ENCODE measurements at regions not wholly inside any gene's neighbourhood (a gene's known extent, or its start where the extent isn't known, plus 50 kb on each side); places are given as distances from the start of the nearest gene placed in this dataset.

DNA sequence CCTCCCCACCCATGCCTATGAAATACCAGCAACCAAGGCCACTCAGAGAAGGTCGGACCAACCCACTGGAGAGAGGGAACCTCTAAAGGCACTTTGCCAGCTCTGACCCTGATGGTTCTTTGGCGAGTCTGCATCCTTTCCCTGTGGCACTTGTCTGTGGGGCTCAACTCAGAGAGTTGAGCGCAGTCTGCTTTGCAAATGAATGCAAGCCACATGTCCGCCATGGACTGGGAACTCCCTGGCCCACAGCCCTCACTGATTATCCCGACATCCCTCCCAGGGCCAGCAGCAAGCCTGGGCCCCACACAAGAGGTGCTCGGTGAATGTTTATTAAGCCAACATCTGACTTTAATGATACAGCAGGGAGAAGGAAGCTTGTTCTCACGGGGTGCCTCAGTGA is 55.5 kb upstream of the HES1 start:
- no peak for TF ChIP-seq GABPA (IDR thresholded peaks at IDR 0.05 in 1 of 2, conservative IDR thresholded peaks at IDR 0.05 in 1 of 2)
- TF ChIP-seq, protein P1, sequence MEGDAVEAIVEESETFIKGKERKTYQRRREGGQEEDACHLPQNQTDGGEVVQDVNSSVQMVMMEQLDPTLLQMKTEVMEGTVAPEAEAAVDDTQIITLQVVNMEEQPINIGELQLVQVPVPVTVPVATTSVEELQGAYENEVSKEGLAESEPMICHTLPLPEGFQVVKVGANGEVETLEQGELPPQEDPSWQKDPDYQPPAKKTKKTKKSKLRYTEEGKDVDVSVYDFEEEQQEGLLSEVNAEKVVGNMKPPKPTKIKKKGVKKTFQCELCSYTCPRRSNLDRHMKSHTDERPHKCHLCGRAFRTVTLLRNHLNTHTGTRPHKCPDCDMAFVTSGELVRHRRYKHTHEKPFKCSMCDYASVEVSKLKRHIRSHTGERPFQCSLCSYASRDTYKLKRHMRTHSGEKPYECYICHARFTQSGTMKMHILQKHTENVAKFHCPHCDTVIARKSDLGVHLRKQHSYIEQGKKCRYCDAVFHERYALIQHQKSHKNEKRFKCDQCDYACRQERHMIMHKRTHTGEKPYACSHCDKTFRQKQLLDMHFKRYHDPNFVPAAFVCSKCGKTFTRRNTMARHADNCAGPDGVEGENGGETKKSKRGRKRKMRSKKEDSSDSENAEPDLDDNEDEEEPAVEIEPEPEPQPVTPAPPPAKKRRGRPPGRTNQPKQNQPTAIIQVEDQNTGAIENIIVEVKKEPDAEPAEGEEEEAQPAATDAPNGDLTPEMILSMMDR (IDR thresholded peaks at IDR 0.05; ENCODE audit: low read depth, low read length, missing input control): no peak
- no peak for TF ChIP-seq EGR1 (IDR thresholded peaks at IDR 0.05; ENCODE audit: low read depth in 2 of 2)
- TF ChIP-seq TAF1 (conservative IDR thresholded peaks at IDR 0.05): no peak
- no peak for TF ChIP-seq RXRA (IDR thresholded peaks at IDR 0.05)
- TF ChIP-seq RAD21 (IDR thresholded peaks at IDR 0.05): no peak
- TF ChIP-seq JUND (IDR thresholded peaks at IDR 0.05): no peak
- no peak for TF ChIP-seq YY1 (IDR thresholded peaks at IDR 0.05)
- TF ChIP-seq, protein P2, sequence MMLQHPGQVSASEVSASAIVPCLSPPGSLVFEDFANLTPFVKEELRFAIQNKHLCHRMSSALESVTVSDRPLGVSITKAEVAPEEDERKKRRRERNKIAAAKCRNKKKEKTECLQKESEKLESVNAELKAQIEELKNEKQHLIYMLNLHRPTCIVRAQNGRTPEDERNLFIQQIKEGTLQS (IDR thresholded peaks at IDR 0.05): no peak
- TF ChIP-seq SP1 (IDR thresholded peaks at IDR 0.05): no peak
- TF ChIP-seq, protein P3, sequence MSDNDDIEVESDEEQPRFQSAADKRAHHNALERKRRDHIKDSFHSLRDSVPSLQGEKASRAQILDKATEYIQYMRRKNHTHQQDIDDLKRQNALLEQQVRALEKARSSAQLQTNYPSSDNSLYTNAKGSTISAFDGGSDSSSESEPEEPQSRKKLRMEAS (IDR thresholded peaks at IDR 0.05): no peak
- TF ChIP-seq, protein P4, sequence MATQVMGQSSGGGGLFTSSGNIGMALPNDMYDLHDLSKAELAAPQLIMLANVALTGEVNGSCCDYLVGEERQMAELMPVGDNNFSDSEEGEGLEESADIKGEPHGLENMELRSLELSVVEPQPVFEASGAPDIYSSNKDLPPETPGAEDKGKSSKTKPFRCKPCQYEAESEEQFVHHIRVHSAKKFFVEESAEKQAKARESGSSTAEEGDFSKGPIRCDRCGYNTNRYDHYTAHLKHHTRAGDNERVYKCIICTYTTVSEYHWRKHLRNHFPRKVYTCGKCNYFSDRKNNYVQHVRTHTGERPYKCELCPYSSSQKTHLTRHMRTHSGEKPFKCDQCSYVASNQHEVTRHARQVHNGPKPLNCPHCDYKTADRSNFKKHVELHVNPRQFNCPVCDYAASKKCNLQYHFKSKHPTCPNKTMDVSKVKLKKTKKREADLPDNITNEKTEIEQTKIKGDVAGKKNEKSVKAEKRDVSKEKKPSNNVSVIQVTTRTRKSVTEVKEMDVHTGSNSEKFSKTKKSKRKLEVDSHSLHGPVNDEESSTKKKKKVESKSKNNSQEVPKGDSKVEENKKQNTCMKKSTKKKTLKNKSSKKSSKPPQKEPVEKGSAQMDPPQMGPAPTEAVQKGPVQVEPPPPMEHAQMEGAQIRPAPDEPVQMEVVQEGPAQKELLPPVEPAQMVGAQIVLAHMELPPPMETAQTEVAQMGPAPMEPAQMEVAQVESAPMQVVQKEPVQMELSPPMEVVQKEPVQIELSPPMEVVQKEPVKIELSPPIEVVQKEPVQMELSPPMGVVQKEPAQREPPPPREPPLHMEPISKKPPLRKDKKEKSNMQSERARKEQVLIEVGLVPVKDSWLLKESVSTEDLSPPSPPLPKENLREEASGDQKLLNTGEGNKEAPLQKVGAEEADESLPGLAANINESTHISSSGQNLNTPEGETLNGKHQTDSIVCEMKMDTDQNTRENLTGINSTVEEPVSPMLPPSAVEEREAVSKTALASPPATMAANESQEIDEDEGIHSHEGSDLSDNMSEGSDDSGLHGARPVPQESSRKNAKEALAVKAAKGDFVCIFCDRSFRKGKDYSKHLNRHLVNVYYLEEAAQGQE (IDR thresholded peaks at IDR 0.05): no peak
- no peak for TF ChIP-seq FOXA1 (IDR thresholded peaks at IDR 0.05)

Data from liver (tissue), 3 donors.